Hematopoietic multipotent progenitor cell treated with erythropoietin and hydrocortisone succinate and interleukin-3 and kit ligand, for 8 days (in vitro differentiated cells): ENCODE measurements at regions not wholly inside any gene's neighbourhood (a gene's known extent, or its start where the extent isn't known, plus 50 kb on each side); places are given as distances from the start of the nearest gene placed in this dataset.

Experiments
- DNase-seq: peaks from one replicate; pipeline ENCODE4 v3.0.0-alpha.2; 2015

- DNase-seq = no peak
These were observed 77.1 kb downstream of the FBXO5 start for GRCh38 chr6:152905551-152906299.

GRCh38 chr6:152909241-152909640, 73.6 kb downstream of the FBXO5 start:
- DNase-seq = no peak

DNA sequence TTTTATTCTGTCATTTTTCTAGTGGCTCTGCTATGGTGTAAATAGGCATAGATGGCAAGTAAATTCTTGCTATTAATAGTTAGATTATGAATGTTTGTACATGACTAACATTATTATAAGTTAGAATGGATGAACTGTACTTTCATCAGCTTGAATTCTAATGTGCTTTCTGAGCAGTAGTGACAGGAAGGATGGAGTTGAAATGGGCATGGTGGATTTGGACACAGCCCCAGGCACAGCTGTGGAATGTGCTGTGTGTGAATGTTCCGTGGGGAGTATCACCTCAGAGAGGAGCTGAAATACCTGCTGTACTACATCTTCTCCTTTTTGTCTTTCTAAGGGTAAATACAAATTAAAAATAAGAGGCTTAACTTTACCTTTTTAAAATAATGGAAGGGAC, 66.8 kb downstream of the FBXO5 start:
- no peak for DNase-seq

DNA sequence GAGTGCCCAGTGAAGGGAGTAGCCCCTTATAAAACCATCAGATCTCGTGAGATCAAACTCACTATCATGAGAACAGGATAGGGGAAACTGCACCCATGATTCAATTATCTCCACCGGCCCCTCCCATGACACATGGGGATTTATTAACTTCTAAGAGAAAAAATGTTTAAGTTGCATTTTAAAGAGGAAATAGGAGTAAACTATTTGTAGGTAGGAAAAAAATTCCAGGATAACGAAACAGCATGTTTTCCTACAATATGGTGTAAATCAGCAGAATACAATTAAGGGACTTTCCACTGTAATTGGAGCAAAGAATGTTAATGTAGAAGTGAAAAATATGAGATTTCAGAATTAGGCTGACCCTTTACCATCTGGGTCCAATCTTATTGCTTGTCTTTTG, 63.9 kb downstream of the FBXO5 start:
- no peak for DNase-seq

- no peak for DNase-seq
These were observed 62.8 kb downstream of the FBXO5 start for GRCh38 chr6:152920016-152920415.
